IMR-90 (cell line): ENCODE measurements at regions not wholly inside any gene's neighbourhood (a gene's known extent, or its start where the extent isn't known, plus 50 kb on each side); places are given as distances from the start of the nearest gene placed in this dataset.

Source experiments
- BHLHE40 ChIP-seq: fragments of 150-350 bp; IDR thresholded peaks from 2 replicates; pipeline ENCODE4 v1.6.1; 2016; ENCODE audit warnings: mild to moderate bottlenecking, low read depth, low read length
- CEBPB ChIP-seq: IDR thresholded peaks from 2 replicates; pipeline ENCODE4 v1.6.1; 2012; ENCODE audit warnings: low read depth, low read length, improper control_type of control experiment
- CTCF ChIP-seq: conservative IDR thresholded peaks from 2 replicates; pipeline ENCODE4 v1.5.1; 2012; ENCODE audit warnings: mild to moderate bottlenecking, low read depth, low read length, improper control_type of control experiment
- FOS ChIP-seq: fragments of 150-350 bp; IDR thresholded peaks from 2 replicates; pipeline ENCODE4 v1.6.1; 2016; ENCODE audit warnings: low read depth, low read length
- MAZ ChIP-seq: IDR thresholded peaks from 2 replicates; pipeline ENCODE4 v1.6.1; 2012; ENCODE audit warnings: low read depth, mild to moderate bottlenecking, low read length, improper control_type of control experiment, moderate library complexity, borderline replicate concordance
- MXI1 ChIP-seq: IDR thresholded peaks from 2 replicates; pipeline ENCODE4 v1.6.1; 2012; ENCODE audit warnings: low read depth, mild to moderate bottlenecking, low read length, moderate library complexity, borderline replicate concordance
- POLR2A ChIP-seq: IDR thresholded peaks from 2 replicates; pipeline ENCODE4 v1.6.1; 2012; ENCODE audit warnings: mild to moderate bottlenecking, low read depth, low read length
- RAD21 ChIP-seq: IDR thresholded peaks from 2 replicates; pipeline ENCODE4 v1.6.1; 2012; ENCODE audit warnings: low read length, improper control_type of control experiment
- RCOR1 ChIP-seq: IDR thresholded peaks from 2 replicates; pipeline ENCODE4 v1.6.1; 2012; ENCODE audit warnings: mild to moderate bottlenecking, low read length, improper control_type of control experiment; ENCODE audit not compliant: insufficient replicate concordance
- RFX5 ChIP-seq: IDR thresholded peaks from 2 replicates; pipeline ENCODE4 v1.8.0; 2012; ENCODE audit warnings: low read depth, mild to moderate bottlenecking, low read length, moderate library complexity
- USF2 ChIP-seq: fragments of 150-350 bp; IDR thresholded peaks from 2 replicates; pipeline ENCODE4 v1.6.1; 2017; ENCODE audit warnings: mild to moderate bottlenecking, antibody characterized with exemption, low read length, low read depth

- TF ChIP-seq MXI1 (no peak), CTCF (no peak), MAZ (no peak), POLR2A (no peak), RFX5 (no peak), RAD21 (no peak), FOS (no peak), RCOR1 (no peak), BHLHE40 (no peak), USF2 (no peak), CEBPB (no peak)
These were observed 218.0 kb downstream of the C16orf95 start for GRCh38 chr16:87098976-87099720.
